Fibroblast of mammary gland (primary cell): ENCODE measurements at regions not wholly inside any gene's neighbourhood (a gene's known extent, or its start where the extent isn't known, plus 50 kb on each side); places are given as distances from the start of the nearest gene placed in this dataset.

ENCODE experiments used
- DNase-seq: peaks from one replicate; pipeline ENCODE4 v3.0.0-alpha.2; 2010; ENCODE audit warnings: low read depth
- H3K4me3 ChIP-seq: 2 replicates; pipeline ENCODE4 v1.5.1; 2011; ENCODE audit warnings: low read depth, mild to moderate bottlenecking, low read length, moderate library complexity; ENCODE audit not compliant: control insufficient read depth
- CTCF ChIP-seq: conservative IDR thresholded peaks from 2 replicates; pipeline ENCODE4 v1.5.1; 2011; ENCODE audit warnings: low read depth, low read length, inconsistent platforms; ENCODE audit not compliant: control insufficient read depth, insufficient read depth

GRCh38 chr14:82562881-82563280 is 1029.2 kb upstream of the SEL1L start:
- no peak overlapping the region for H3K4me3 ChIP-seq
- no peak for TF ChIP-seq CTCF
- no peak for DNase-seq

- DNase-seq: no peak
- no peak overlapping the region for H3K4me3 ChIP-seq
- no peak for TF ChIP-seq CTCF
Observed at GRCh38 chr14:82565825-82566224, 1032.2 kb upstream of the SEL1L start.

GRCh38 chr14:82587226-82587625 is 1053.6 kb upstream of the SEL1L start:
- H3K4me3 ChIP-seq: no peak overlapping the region
- no peak for DNase-seq
- TF ChIP-seq CTCF: no peak

- DNase-seq: no peak
- H3K4me3 ChIP-seq: no peak overlapping the region
- TF ChIP-seq CTCF: no peak
Observed at GRCh38 chr14:82595466-82595865, 1061.8 kb upstream of the SEL1L start.

GRCh38 chr14:82602794-82603193 is 1069.1 kb upstream of the SEL1L start:
- DNase-seq: no peak
- H3K4me3 ChIP-seq: no peak overlapping the region
- no peak for TF ChIP-seq CTCF

GRCh38 chr14:82604819-82605218 is 1071.2 kb upstream of the SEL1L start:
- DNase-seq: no peak
- no peak for TF ChIP-seq CTCF
- no peak overlapping the region for H3K4me3 ChIP-seq

GRCh38 chr14:82621881-82622450 is 1088.3 kb upstream of the SEL1L start:
- H3K4me3 ChIP-seq: no peak overlapping the region
- TF ChIP-seq CTCF: no peak
- DNase-seq: no peak
